Right lobe of liver (tissue), 6 donors: ENCODE measurements at regions not wholly inside any gene's neighbourhood (a gene's known extent, or its start where the extent isn't known, plus 50 kb on each side); places are given as distances from the start of the nearest gene placed in this dataset.

Experiments used
- ATAC-seq, 4 donors: fragments of 200-7000 bp; cut with Tn5 transposase; one replicate each; pipeline ENCODE4 v1.9.1; 2020; ENCODE audit warnings: mild to moderate bottlenecking in 4 of 4, moderate library complexity in 4 of 4
- DNase-seq, 3 donors: peaks; one replicate each; pipeline ENCODE4 v3.0.0-alpha.2; 2020
- H3K27ac ChIP-seq, 3 donors: fragments of 200-600 bp; one replicate each; pipeline ENCODE4 v1.8.0; 2022
- H3K27me3 ChIP-seq, 2 donors: fragments of 200-600 bp; one replicate each; pipeline ENCODE4 v1.8.0; 2022
- H3K36me3 ChIP-seq, 4 donors: fragments of 200-600 bp; sonication (generic) in 1 of 4; one replicate each; pipeline versions ENCODE4 v1.5.1 to v1.8.0; 2017 to 2022; ENCODE audit warnings: control low read depth in 1 of 4
- H3K4me1 ChIP-seq, 4 donors: fragments of 200-600 bp; sonication (generic) in 1 of 4; one replicate each; pipeline versions ENCODE4 v1.5.1 to v1.8.0; 2017 to 2022; ENCODE audit warnings: control low read depth in 1 of 4
- H3K4me3 ChIP-seq, 3 donors: fragments of 200-600 bp; one replicate each; pipeline ENCODE4 v1.8.0; 2022
- H3K9me3 ChIP-seq, 4 donors: fragments of 200-600 bp; sonication (generic) in 1 of 4; one replicate each; pipeline versions ENCODE4 v1.5.1 to v1.8.0; 2017 to 2022; ENCODE audit warnings: control low read depth in 1 of 4
- CTCF ChIP-seq, 4 donors: fragments of 200-600 bp in 3 of 4; fragments of 450-650 bp in 1 of 4; IDR thresholded peaks; one replicate each; pipeline versions ENCODE4 v1.5.1 to v1.8.0; 2016 to 2022; ENCODE audit warnings: antibody characterized with exemption in 4 of 4, mild to moderate bottlenecking in 2 of 4
- POLR2A ChIP-seq: fragments of 450-650 bp; IDR thresholded peaks from one replicate; pipeline ENCODE4 v1.6.1; 2017; ENCODE audit warnings: antibody characterized with exemption, mild to moderate bottlenecking
- WGBS: methylation state at CpG from one replicate; pipeline ENCODE4 v1.1.6; 2018; ENCODE audit warnings: low coverage, low lambda C conversion rate; ENCODE audit not compliant: insufficient coverage; ENCODE audit errors: missing lambda C conversion rate; 5-methylcytosine and 5-hydroxymethylcytosine counted together
- intact Hi-C, 2 donors: fragments of 100-400 bp; cut with DNase I; formaldehyde crosslinking; loops; one replicate each; pipeline versions ENCODE4 v1.11.2 to v1.14.1; 2022
- donor health status: DM: no; HTN: yes; CAD: no.
- donor health status: DM: no; HTN: no; CAD: no.
- donor health status: DM: no; HTN: no; CAD: no.
- donor health status: DM: no; HTN: yes; CAD: no.
- donor health status: DM: no; HTN: yes; CAD: no.

GRCh38 chr4:180253419-180253818 is 1989.8 kb upstream of the TENM3 start:
- no peaks in the 10 kb centered on the region for H3K27me3 ChIP-seq
- no peak overlapping the region for H3K27ac ChIP-seq
- ATAC-seq, result no peak
- no peak for TF ChIP-seq POLR2A
- TF ChIP-seq CTCF (IDR thresholded peaks at IDR 0.05), result no peak
- WGBS, result 70% methylated on average over 1 of the region's 1 CpG
- no peaks in the 10 kb centered on the region for H3K36me3 ChIP-seq
- no peaks in the 10 kb centered on the region for H3K4me1 ChIP-seq
- no peak overlapping the region for H3K4me3 ChIP-seq
- DNase-seq, result no peak
- intact Hi-C loops, result no loop called here
- H3K9me3 ChIP-seq, result no peaks in the 10 kb centered on the region

DNA sequence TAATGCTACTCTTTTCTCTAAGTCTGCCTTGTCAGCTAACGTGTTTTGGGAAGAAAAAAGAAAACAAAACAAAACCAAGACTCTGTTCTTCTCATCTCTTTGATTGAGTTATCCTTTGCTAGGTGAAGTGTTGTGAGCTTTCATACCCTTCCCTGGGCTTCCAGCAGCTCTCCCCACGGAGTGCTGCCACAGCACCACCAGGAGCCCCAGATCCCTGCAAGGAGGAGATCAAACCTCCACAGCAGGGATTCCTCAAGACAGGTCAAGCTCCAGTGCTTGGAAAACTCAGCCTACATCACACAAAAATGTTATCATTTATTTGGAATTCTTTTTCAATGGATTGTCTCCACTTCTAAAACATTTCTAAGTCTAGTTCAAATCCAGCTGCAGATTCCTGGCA is 1981.9 kb upstream of the TENM3 start:
- DNase-seq (no peak), ATAC-seq (no peak)
- H3K27ac ChIP-seq, result no peak overlapping the region
- 23% methylated on average over 2 of the region's 2 CpGs for WGBS
- no peaks in the 10 kb centered on the region for H3K27me3 ChIP-seq
- no peaks in the 10 kb centered on the region for H3K4me1 ChIP-seq
- no peak overlapping the region for H3K4me3 ChIP-seq
- H3K36me3 ChIP-seq, result no peaks in the 10 kb centered on the region
- no peaks in the 10 kb centered on the region for H3K9me3 ChIP-seq
- TF ChIP-seq POLR2A (no peak), CTCF (IDR thresholded peaks at IDR 0.05) (no peak)
- intact Hi-C loops, result no loop called here

- no peak for TF ChIP-seq CTCF (IDR thresholded peaks at IDR 0.05)
- TF ChIP-seq POLR2A, result no peak
- no peaks in the 10 kb centered on the region for H3K9me3 ChIP-seq
- H3K36me3 ChIP-seq, result no peaks in the 10 kb centered on the region
- ATAC-seq, result no peak
- no peak overlapping the region for H3K27ac ChIP-seq
- no peaks in the 10 kb centered on the region for H3K4me1 ChIP-seq
- intact Hi-C loops, result no loop called here
- WGBS, result 32% methylated on average over 3 of the region's 3 CpGs
- H3K4me3 ChIP-seq, result no peak overlapping the region
- H3K27me3 ChIP-seq, result no peaks in the 10 kb centered on the region
- no peak for DNase-seq
Measured at GRCh38 chr4:180280076-180280475, 1963.1 kb upstream of the TENM3 start.

- no peak overlapping the region for H3K27ac ChIP-seq
- no peaks in the 10 kb centered on the region for H3K27me3 ChIP-seq
- H3K9me3 ChIP-seq, result no peaks in the 10 kb centered on the region
- no peak for TF ChIP-seq POLR2A
- no peak for TF ChIP-seq CTCF (IDR thresholded peaks at IDR 0.05)
- DNase-seq (no peak), ATAC-seq (no peak)
- H3K4me1 ChIP-seq, result no peaks in the 10 kb centered on the region
- WGBS, result 49% methylated on average over 6 of the region's 6 CpGs
- intact Hi-C loops, result no loop called here
- no peak overlapping the region for H3K4me3 ChIP-seq
- no peaks in the 10 kb centered on the region for H3K36me3 ChIP-seq
Measured at GRCh38 chr4:180280726-180281297, 1962.4 kb upstream of the TENM3 start.

DNA sequence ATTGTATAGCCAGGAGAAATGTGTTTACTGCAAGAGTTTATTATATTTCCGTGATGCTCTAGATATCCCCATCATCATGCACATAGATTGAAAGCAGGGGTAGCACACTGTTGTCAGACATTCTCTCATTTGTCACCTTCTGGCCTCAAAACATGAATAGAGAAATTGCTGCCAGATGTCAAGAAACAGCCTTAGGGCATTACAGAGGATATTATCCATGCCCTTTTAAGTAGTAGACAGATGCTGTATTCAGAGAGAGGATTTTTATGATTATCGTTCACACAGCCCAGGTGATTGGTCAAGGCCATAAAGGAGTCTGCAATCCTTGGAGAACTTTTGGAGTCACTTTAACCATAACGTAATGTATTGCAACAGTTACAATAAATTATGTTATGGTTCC is 1961.5 kb upstream of the TENM3 start:
- Histone ChIP-seq H3K36me3 (no peaks in the 10 kb centered on the region), H3K4me1 (no peaks in the 10 kb centered on the region), H3K9me3 (no peaks in the 10 kb centered on the region), H3K27ac (no peak overlapping the region), H3K4me3 (no peak overlapping the region), H3K27me3 (no peaks in the 10 kb centered on the region)
- 36% methylated on average over 3 of the region's 3 CpGs for WGBS
- TF ChIP-seq CTCF (IDR thresholded peaks at IDR 0.05), result no peak
- no peak for TF ChIP-seq POLR2A
- intact Hi-C loops, result no loop called here
- DNase-seq, result no peak
- no peak for ATAC-seq
